ENCODE measurements at regions not wholly inside any gene's neighbourhood (a gene's known extent, or its start where the extent isn't known, plus 50 kb on each side); places are given as distances from the start of the nearest gene placed in this dataset.

DNA sequence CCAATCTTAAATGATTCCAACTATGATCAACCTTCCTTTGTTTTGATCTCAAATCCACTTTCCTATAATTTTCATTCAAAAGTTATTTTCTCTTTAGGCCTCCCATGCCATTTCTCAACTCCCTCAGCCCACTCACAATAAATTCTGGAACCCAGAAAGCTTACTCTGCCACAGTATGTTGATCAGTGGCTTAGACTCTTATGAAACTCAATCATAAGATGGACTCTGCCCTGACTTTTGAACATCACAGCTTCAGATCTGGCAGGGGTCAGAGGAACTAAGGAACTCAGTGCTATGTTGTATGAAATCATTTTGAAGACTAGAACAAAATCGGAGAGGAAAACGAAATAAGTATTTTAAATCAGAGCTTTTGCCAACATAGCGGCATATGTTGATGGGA is 59.8 kb upstream of the LGALSL start:
- Histone ChIP-seq H3K27ac (no peak overlapping the region), H3K27me3 (no peaks in the 10 kb centered on the region), H3K9me3 (no peaks in the 10 kb centered on the region), H3K4me1 (ENCODE audit: control insufficient read depth in 1 of 2, insufficient read depth in 1 of 2, low read depth in 1 of 2, low read length in 1 of 2) (peaks cover 12% of the 10 kb centered on the region in 2 experiments), H3K4me3 (ENCODE audit: low read depth in 1 of 2, low read length in 1 of 2) (no peak overlapping the region), H3K36me3 (no peaks in the 10 kb centered on the region)
- TF ChIP-seq, protein P1, sequence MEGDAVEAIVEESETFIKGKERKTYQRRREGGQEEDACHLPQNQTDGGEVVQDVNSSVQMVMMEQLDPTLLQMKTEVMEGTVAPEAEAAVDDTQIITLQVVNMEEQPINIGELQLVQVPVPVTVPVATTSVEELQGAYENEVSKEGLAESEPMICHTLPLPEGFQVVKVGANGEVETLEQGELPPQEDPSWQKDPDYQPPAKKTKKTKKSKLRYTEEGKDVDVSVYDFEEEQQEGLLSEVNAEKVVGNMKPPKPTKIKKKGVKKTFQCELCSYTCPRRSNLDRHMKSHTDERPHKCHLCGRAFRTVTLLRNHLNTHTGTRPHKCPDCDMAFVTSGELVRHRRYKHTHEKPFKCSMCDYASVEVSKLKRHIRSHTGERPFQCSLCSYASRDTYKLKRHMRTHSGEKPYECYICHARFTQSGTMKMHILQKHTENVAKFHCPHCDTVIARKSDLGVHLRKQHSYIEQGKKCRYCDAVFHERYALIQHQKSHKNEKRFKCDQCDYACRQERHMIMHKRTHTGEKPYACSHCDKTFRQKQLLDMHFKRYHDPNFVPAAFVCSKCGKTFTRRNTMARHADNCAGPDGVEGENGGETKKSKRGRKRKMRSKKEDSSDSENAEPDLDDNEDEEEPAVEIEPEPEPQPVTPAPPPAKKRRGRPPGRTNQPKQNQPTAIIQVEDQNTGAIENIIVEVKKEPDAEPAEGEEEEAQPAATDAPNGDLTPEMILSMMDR (IDR thresholded peaks at IDR 0.05) = no peak

GRCh38 chr2:64396001-64396400 is 58.0 kb upstream of the LGALSL start:
- Histone ChIP-seq H3K9me3 (no peaks in the 10 kb centered on the region), H3K36me3 (no peaks in the 10 kb centered on the region), H3K27ac (no peak overlapping the region), H3K4me1 (ENCODE audit: control insufficient read depth in 1 of 2, insufficient read depth in 1 of 2, low read depth in 1 of 2, low read length in 1 of 2) (peaks cover 23 to 25% of the 10 kb centered on the region in 2 experiments), H3K27me3 (no peaks in the 10 kb centered on the region), H3K4me3 (ENCODE audit: low read depth in 1 of 2, low read length in 1 of 2) (no peak overlapping the region)
- TF ChIP-seq, protein P1 (IDR thresholded peaks at IDR 0.05) = no peak

- Histone ChIP-seq H3K27ac (no peak overlapping the region), H3K27me3 (no peaks in the 10 kb centered on the region), H3K36me3 (no peaks in the 10 kb centered on the region), H3K4me3 (ENCODE audit: low read depth in 1 of 2, low read length in 1 of 2) (no peak overlapping the region), H3K9me3 (no peaks in the 10 kb centered on the region), H3K4me1 (ENCODE audit: control insufficient read depth in 1 of 2, insufficient read depth in 1 of 2, low read depth in 1 of 2, low read length in 1 of 2) (peaks cover 23 to 25% of the 10 kb centered on the region in 2 experiments)
- TF ChIP-seq, protein P1 (IDR thresholded peaks at IDR 0.05) = no peak
These were observed 57.4 kb upstream of the LGALSL start for GRCh38 chr2:64396551-64396950.

GRCh38 chr2:64398516-64399129 is 55.3 kb upstream of the LGALSL start:
- TF ChIP-seq, protein P1 (IDR thresholded peaks at IDR 0.05) = no peak

DNA sequence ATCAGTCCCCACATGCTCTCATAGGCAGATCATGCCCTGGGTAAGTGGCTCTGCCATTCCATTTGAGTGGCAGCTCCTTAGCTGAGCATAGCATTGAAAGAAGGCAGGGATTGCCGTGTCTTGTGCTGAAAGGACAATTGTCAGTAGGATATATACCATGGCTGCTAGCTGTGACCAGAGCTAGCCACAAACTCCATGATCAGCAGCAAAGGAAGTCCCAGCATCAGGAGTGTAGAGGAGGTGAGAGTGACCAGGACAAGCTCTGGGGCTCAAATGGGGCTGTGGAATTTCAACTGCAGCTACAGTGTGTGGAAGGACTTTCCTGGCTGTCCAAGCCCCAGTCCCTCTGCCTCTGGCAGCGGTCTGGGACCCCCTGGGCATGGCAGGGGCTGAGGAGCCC is 54.4 kb upstream of the LGALSL start:
- no peaks in the 10 kb centered on the region for H3K27me3 ChIP-seq
- H3K9me3 ChIP-seq = no peaks in the 10 kb centered on the region
- TF ChIP-seq, protein P1 (IDR thresholded peaks at IDR 0.05) = no peak
- H3K36me3 ChIP-seq = no peaks in the 10 kb centered on the region
- no peak overlapping the region for H3K4me3 ChIP-seq (ENCODE audit: low read depth in 1 of 2, low read length in 1 of 2)
- peaks cover 23 to 39% of the 10 kb centered on the region in 2 experiments for H3K4me1 ChIP-seq (ENCODE audit: control insufficient read depth in 1 of 2, insufficient read depth in 1 of 2, low read depth in 1 of 2, low read length in 1 of 2)
- H3K27ac ChIP-seq = no peak overlapping the region

More at GRCh38 chr2:64398516-64399129, 55.3 kb upstream of the LGALSL start:
- no peaks in the 10 kb centered on the region for H3K36me3 ChIP-seq
- H3K4me1 ChIP-seq (ENCODE audit: control insufficient read depth in 1 of 2, insufficient read depth in 1 of 2, low read depth in 1 of 2, low read length in 1 of 2) = peaks cover 23 to 30% of the 10 kb centered on the region in 2 experiments
- H3K27ac ChIP-seq = no peak overlapping the region
- H3K9me3 ChIP-seq = no peaks in the 10 kb centered on the region
- no peak overlapping the region for H3K4me3 ChIP-seq (ENCODE audit: low read depth in 1 of 2, low read length in 1 of 2)
- H3K27me3 ChIP-seq = no peaks in the 10 kb centered on the region
